Germinal center (tissue), 1 donor: ENCODE measurements at regions not wholly inside any gene's neighbourhood (a gene's known extent, or its start where the extent isn't known, plus 50 kb on each side); places are given as distances from the start of the nearest gene placed in this dataset.
"Not testable (repeated sequence)": the region's sequence is repeated elsewhere in the genome, so short reads cannot be mapped to it uniquely, and the experiment has no call there.

Experiments
- DNase-seq: peaks from one replicate; pipeline ENCODE4 v3.0.0; 2012; ENCODE audit warnings: mixed read lengths, low spot score

GRCh38 chr6:112659912-112660311 is 312.8 kb downstream of the RFPL4B start:
- no peak for DNase-seq

DNA sequence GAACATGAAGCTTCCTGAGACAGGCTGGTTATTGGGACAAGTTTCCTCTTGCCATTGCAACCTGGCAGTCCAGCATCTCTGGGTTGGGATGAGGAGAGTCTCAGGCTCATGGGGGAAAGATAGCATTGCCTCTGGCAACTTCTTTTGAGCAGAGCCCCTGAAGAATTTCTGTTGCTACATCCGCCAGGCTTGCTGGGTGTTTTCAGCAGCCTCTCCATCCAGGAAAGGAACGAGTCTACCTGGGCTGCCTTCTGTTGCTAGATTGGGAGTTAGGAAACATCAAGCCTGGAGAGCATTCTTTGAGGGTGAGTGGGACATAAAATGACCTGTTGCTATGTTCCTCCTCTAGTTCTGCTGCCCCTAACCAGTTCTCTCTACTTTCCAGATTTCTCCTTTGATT is 313.5 kb downstream of the RFPL4B start:
- DNase-seq: no peak

- no peak for DNase-seq
Observed at GRCh38 chr6:112663698-112664097, 316.6 kb downstream of the RFPL4B start.

GRCh38 chr6:112665114-112665513 is 318.0 kb downstream of the RFPL4B start:
- no peak for DNase-seq

DNA sequence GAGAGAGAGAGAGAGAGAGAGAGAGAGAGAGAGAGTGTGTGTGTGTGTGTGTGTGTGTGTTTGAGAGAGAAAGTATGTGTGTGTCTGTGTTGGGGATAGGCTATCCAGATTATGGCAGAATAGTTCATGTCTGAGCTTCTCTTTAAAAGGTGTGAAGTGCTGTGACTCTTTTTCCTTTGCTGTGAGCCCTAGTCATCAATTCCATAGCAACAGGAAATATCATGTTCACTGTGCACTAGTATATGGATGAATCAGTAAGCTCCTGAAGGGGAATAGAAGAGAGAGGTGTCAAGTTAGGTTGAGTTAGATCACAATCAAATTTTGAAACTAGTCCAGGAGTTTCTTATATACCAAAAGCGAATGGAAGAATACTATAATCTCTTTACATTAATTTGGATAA is 318.7 kb downstream of the RFPL4B start:
- DNase-seq: no peak

GRCh38 chr6:112667427-112667826 is 320.3 kb downstream of the RFPL4B start:
- no peak for DNase-seq

GRCh38 chr6:112680091-112680490 is 333.0 kb downstream of the RFPL4B start:
- DNase-seq: no peak

- no peak for DNase-seq
Observed at GRCh38 chr6:112682071-112682470, 334.9 kb downstream of the RFPL4B start.

DNA sequence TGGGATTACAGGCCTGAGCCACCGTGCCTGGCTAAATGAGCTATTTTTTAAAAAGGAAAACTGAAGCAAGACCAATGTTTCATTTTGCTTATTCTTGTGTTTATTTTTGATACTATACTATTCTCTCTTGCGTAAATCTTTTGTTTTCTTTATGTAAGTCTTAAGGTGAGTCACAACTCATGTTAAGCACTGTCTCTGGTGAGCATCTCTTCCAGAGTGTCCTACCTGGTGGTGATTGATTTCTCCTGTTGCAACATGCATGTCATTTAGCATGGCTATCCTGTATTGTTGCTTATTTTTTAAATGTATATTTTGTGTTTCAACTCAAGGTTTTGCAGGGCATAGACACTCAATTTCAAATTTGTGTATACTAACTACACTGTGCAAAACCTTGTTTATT is 336.0 kb downstream of the RFPL4B start:
- DNase-seq: no peak

DNA sequence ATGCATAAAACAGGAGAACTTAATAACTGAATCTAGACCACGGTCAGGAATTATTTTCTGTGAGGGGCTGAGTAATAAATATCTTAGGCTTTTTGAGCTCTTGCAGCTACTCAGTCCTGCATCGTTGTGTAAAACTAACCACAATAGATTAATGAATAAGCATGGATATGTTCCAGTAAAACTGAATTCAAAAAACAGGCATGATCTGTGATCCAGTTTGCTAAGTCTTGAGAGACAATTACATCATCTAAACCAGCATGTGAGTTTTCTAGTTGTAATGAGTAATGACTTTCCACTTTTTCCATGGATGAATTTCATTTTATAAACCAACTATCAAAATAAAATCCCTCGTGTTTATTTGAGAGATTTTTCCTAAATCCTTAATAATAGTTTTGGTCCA is 336.8 kb downstream of the RFPL4B start:
- no peak for DNase-seq

DNA sequence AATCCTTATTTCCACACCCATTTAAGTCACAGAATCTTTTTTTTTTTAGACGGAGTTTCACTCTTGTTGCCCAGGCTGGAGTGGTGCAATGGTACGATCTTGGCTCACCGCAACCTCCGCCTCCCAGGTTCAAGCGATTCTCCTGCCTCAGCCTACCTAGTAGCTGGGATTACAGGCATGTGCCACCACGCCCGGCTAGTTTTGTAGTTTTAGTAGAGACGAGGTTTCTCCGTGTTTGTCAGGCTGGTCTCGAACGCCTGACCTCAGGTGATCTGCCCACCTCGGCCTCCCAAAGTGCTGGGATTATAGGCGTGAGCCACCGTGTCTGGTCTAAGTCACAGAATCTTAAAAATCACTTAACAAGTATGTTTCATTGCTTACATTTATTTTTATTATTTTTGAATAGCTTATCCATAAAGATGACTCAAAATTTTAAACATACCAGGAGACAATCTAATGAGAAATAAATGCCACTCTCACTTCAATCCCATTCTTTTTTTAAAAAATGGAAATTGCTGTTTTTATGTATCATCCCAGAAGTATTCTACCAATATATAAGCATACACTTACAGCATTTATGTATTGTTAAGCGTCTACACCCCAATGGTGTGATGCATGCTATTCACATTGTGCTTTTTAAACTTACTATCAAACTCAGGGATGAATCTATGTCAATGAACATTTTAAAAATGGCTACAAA is 338.5 kb downstream of the RFPL4B start:
- not testable (repeated sequence) for DNase-seq

- not testable (repeated sequence) for DNase-seq
Observed at GRCh38 chr6:112688487-112689165, 341.5 kb downstream of the RFPL4B start.

DNA sequence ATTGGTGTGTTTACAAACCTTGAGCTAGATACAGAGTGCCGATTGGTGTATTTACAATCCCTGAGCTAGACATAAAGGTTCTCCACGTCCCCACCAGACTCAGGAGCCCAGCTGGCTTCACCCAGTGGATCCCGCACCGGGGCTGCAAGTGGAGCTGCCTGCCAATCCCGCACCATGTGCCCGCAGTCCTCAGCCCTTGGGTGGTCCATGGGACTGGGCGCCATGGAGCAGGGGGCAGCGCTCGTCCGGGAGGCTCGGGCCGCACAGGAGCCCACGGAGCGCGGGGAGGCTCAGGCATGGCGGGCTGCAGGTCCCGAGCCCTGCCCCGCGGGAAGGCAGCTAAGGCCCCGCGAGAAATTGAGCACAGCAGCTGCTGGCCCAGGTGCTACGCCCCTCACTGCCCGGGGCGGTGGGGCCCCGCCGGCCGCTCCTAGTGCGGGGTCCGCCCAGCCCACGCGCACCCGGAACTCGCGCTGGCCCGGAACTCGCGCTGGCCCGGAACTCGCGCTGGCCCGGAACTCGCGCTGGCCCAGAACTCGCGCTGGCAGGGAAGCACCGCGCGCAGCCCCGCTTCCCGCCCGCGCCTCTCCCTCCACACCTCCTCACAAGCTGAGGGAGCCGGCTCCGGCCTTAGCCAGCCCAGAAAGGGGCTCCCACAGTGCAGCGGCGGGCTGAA is 342.2 kb downstream of the RFPL4B start:
- not testable (repeated sequence) for DNase-seq

GRCh38 chr6:112690497-112691202 is 343.5 kb downstream of the RFPL4B start:
- DNase-seq: no peak

DNA sequence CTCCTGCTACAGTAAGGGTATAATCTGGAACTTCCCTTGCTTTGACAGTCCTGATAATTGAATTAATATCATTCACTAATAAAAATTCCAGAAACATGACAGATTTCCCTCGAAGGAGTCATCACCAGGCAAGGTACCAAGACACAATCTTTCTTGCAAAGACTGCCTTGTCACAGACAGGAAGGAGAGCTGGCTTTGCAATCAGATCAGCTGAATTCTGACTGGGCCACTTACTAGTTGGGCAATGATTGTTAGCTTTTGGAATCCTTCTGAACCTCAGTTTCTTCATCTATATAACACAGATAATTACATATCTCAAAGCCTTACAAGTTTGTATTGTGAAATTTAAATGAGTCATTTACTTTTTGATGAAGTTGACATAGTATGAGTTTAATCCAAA is 344.2 kb downstream of the RFPL4B start:
- DNase-seq: no peak

- no peak for DNase-seq
Observed at GRCh38 chr6:112695001-112695400, 347.9 kb downstream of the RFPL4B start.

DNA sequence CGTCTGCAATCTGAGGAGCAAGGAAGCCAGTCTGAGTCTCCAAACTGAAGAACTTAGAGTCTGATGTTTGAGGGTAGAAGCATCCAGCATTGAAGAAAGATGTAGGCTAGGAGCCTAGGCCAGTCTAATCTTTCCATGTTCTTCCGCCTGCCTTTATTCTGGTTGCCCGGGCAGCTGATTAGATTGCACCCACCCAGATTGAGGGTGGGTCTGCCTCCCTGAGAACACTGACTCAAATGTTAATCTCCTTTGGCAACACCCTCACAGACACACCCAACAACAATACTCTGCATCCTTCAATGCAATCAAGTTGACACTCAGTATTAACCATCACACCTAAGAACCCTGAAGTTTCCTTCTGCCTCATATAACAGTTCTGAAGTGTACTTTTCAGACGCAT is 350.1 kb downstream of the RFPL4B start:
- DNase-seq: no peak

GRCh38 chr6:112701201-112701600 is 354.1 kb downstream of the RFPL4B start:
- no peak for DNase-seq

DNA sequence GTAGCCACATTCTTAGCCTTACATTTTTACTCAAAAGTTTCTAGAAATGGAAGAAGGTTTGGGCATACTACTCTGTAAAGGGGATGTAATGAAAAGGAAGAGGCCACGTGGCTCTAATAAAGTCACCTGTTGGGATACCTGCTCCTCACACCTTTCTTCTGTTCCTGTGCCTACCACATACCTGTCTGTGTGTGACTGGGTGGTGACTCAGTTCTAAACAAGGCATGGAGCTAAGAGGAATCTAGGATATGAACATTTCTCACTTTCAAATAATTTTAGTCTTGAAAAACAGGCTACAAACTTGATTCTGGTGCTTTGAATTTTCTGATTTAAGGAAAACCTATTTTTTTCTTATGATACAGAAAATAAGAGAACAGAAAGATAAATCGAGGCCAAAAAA is 363.6 kb downstream of the RFPL4B start:
- no peak for DNase-seq

- DNase-seq: no peak
Observed at GRCh38 chr6:112713402-112713801, 366.3 kb downstream of the RFPL4B start.

- DNase-seq: no peak
Observed at GRCh38 chr6:112717401-112717800, 370.3 kb downstream of the RFPL4B start.

DNA sequence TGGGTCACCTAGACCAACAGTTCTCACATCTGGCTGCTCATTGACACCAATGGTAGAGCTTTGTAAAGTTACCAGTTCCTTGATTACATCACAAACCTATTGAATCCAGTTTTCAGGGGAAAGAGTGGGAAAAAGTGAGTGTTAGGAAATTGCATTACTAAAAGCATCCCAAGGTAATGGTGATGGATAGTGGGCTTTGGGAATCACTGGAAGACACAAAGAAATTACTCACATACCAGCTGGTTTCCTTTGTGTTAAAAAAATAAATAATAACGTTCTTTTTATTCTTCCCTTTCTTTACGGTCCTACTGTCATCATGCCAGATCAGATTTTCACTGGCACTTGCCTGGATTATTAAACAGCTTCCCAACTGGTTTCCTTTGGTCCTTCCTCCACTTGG is 370.7 kb downstream of the RFPL4B start:
- DNase-seq: no peak
